H1 (cell line): ENCODE measurements at regions not wholly inside any gene's neighbourhood (a gene's known extent, or its start where the extent isn't known, plus 50 kb on each side); places are given as distances from the start of the nearest gene placed in this dataset.

Experiments used
- CTCF ChIA-PET: fragments of 300-600 bp; sonication (Branson Sonifier 250); formaldehyde crosslinking; loops from one replicate; lab custom pipeline; 2021; ENCODE audit not compliant: partially characterized antibody; lab: Charles Lee
- POLR2A ChIA-PET: fragments of 300-600 bp; sonication (Branson Sonifier 250); formaldehyde crosslinking; loops from one replicate; lab custom pipeline; 2021; ENCODE audit warnings: inconsistent platforms; ENCODE audit not compliant: partially characterized antibody; lab: Charles Lee
- DNase-seq, 2 experiments: peaks; one replicate each; pipeline versions ENCODE4 v3.0.0 to v3.0.0-alpha.2; 2010 to 2022; ENCODE audit warnings: low spot score in 2 of 2, low read depth in 1 of 2, mixed read lengths in 1 of 2
- FAIRE-seq: peaks from 2 replicates; lab custom pipeline; 2011; peaks lifted over from hg19 to GRCh38; lab: Jason Lieb, UNC
- H2AFZ ChIP-seq: 2 replicates; pipeline ENCODE4 v1.8.1; 2012; ENCODE audit warnings: low read length, inconsistent platforms
- H2AK5ac ChIP-seq: 2 replicates; pipeline ENCODE4 v1.6.1; 2013; ENCODE audit warnings: low read depth, low read length
- H2BK120ac ChIP-seq: replicated peaks from 2 replicates; pipeline ENCODE3; 2013; ENCODE audit warnings: low read depth, low read length, inconsistent platforms
- H2BK12ac ChIP-seq: 2 replicates; pipeline ENCODE4 v1.6.1; 2013; ENCODE audit warnings: low read depth, low read length
- H2BK15ac ChIP-seq: 2 replicates; pipeline ENCODE4 v1.6.1; 2013; ENCODE audit warnings: low read length
- H2BK20ac ChIP-seq: 2 replicates; pipeline ENCODE4 v1.6.1; 2013; ENCODE audit warnings: low read length
- H2BK5ac ChIP-seq: 2 replicates; pipeline ENCODE4 v1.6.1; 2013; ENCODE audit warnings: low read depth, low read length
- H3K14ac ChIP-seq: 2 replicates; pipeline ENCODE4 v1.6.1; 2013; ENCODE audit warnings: inconsistent platforms; ENCODE audit not compliant: insufficient read length
- H3K18ac ChIP-seq: 2 replicates; pipeline ENCODE4 v1.6.1; 2013; ENCODE audit warnings: low read length; ENCODE audit errors: extremely low read depth
- H3K23ac ChIP-seq: 2 replicates; pipeline ENCODE4 v1.6.1; 2013; ENCODE audit warnings: inconsistent platforms; ENCODE audit not compliant: insufficient read length
- H3K23me2 ChIP-seq: 2 replicates; pipeline ENCODE4 v1.6.1; 2013; ENCODE audit warnings: low read depth, low read length
- H3K27ac ChIP-seq: 2 replicates; pipeline ENCODE4 v1.6.1; 2011; ENCODE audit warnings: low read depth, low read length, inconsistent platforms
- H3K27me3 ChIP-seq, 4 experiments: replicated peaks in 1 of 4; 1 replicate in 1 of 4; 2 replicates in 3 of 4; pipeline versions ENCODE4 v1.6.1 to v1.8.1; 2011 to 2013; ENCODE audit warnings: low read length in 3 of 4, mild to moderate bottlenecking in 3 of 4, inconsistent platforms in 2 of 4, mixed read lengths in 2 of 4, moderate library complexity in 1 of 4; ENCODE audit not compliant: control insufficient read depth in 3 of 4, insufficient read depth in 3 of 4; ENCODE audit errors: extremely low read depth in 1 of 4
- H3K36me3 ChIP-seq, 4 experiments: 2 replicates each; pipeline versions ENCODE4 v1.6.1 to v1.8.1; 2011 to 2013; ENCODE audit warnings: mild to moderate bottlenecking in 4 of 4, low read length in 3 of 4, moderate library complexity in 2 of 4, control low read depth in 1 of 4, inconsistent platforms in 1 of 4; ENCODE audit not compliant: insufficient read depth in 4 of 4, control insufficient read depth in 2 of 4
- H3K4ac ChIP-seq: replicated peaks from 2 replicates; pipeline ENCODE3; 2013; ENCODE audit warnings: low read length, low read depth, mixed read lengths, inconsistent platforms; ENCODE audit not compliant: insufficient read length
- H3K4me1 ChIP-seq, 4 experiments: replicated peaks in 1 of 4; 1 replicate in 1 of 4; 2 replicates in 3 of 4; pipeline versions ENCODE4 v1.6.1 to v1.8.1; 2011 to 2013; ENCODE audit warnings: low read length in 3 of 4, inconsistent platforms in 2 of 4, mixed read lengths in 1 of 4; ENCODE audit not compliant: insufficient read depth in 4 of 4, control insufficient read depth in 3 of 4
- H3K4me2 ChIP-seq, 2 experiments: 2 replicates each; pipeline versions ENCODE4 v1.6.1 to v1.8.1; 2011 to 2013; ENCODE audit warnings: low read depth in 2 of 2, low read length in 2 of 2, control low read depth in 1 of 2, inconsistent platforms in 1 of 2, mild to moderate bottlenecking in 1 of 2; ENCODE audit not compliant: insufficient read depth in 1 of 2
- H3K4me3 ChIP-seq, 4 experiments: fragments of 200-600, 300-600 bp in 1 of 4; sonication (generic), shearing (Covaris generic), sonication (Bioruptor Twin) in 1 of 4; 2 replicates each; pipeline versions ENCODE4 v1.5.1 to v1.8.1; 2011 to 2016; ENCODE audit warnings: low read length in 4 of 4, low read depth in 3 of 4, control low read depth in 2 of 4, inconsistent platforms in 2 of 4, mild to moderate bottlenecking in 2 of 4, mixed read lengths in 1 of 4, moderate library complexity in 1 of 4; ENCODE audit not compliant: insufficient read depth in 2 of 4; ENCODE audit errors: extremely low read depth in 1 of 4
- H3K56ac ChIP-seq: replicated peaks from 2 replicates; pipeline ENCODE3; 2013; ENCODE audit warnings: low read depth, mild to moderate bottlenecking, mixed read lengths, low read length, inconsistent platforms; ENCODE audit not compliant: insufficient read length
- H3K79me1 ChIP-seq: 2 replicates; pipeline ENCODE4 v1.6.1; 2013; ENCODE audit warnings: low read depth, low read length, control low read depth
- H3K79me2 ChIP-seq, 2 experiments: 2 replicates each; pipeline versions ENCODE4 v1.6.1 to v1.8.1; 2012 to 2013; ENCODE audit warnings: low read length in 2 of 2, mild to moderate bottlenecking in 2 of 2, inconsistent platforms in 1 of 2; ENCODE audit not compliant: insufficient read depth in 2 of 2, control insufficient read depth in 1 of 2
- H3K9ac ChIP-seq, 4 experiments: replicated peaks in 1 of 4; 1 replicate in 1 of 4; 2 replicates in 3 of 4; pipeline versions ENCODE4 v1.6.1 to v1.8.1; 2011 to 2013; ENCODE audit warnings: low read depth in 3 of 4, low read length in 3 of 4, control low read depth in 2 of 4, mild to moderate bottlenecking in 2 of 4, moderate library complexity in 2 of 4, inconsistent platforms in 1 of 4; ENCODE audit errors: extremely low read depth in 1 of 4
- H3K9me3 ChIP-seq, 2 experiments: 2 replicates each; pipeline versions ENCODE4 v1.6.1 to v1.8.1; 2012 to 2013; ENCODE audit warnings: mild to moderate bottlenecking in 2 of 2, moderate library complexity in 2 of 2, control low read depth in 1 of 2, inconsistent platforms in 1 of 2, low read depth in 1 of 2, low read length in 1 of 2, mixed read lengths in 1 of 2; ENCODE audit not compliant: insufficient read depth in 2 of 2
- H4K20me1 ChIP-seq, 2 experiments: replicated peaks in 1 of 2; 2 replicates each; pipeline versions ENCODE3 to v1.8.1; 2011 to 2013; ENCODE audit warnings: inconsistent platforms in 2 of 2, low read length in 2 of 2, mild to moderate bottlenecking in 1 of 2; ENCODE audit not compliant: insufficient read depth in 2 of 2, control insufficient read depth in 1 of 2
- H4K5ac ChIP-seq: 2 replicates; pipeline ENCODE4 v1.6.1; 2013; ENCODE audit warnings: low read length, low read depth, mixed read lengths, inconsistent platforms; ENCODE audit not compliant: insufficient read length
- H4K8ac ChIP-seq: 2 replicates; pipeline ENCODE4 v1.8.0; 2013; ENCODE audit warnings: mild to moderate bottlenecking, moderate library complexity, low read length, inconsistent platforms; ENCODE audit not compliant: insufficient read depth; ENCODE audit errors: extremely low read depth
- H4K91ac ChIP-seq: replicated peaks from 2 replicates; pipeline ENCODE3; 2013; ENCODE audit warnings: low read length, mixed read lengths, inconsistent platforms; ENCODE audit not compliant: insufficient read length
- CTCF ChIP-seq, 3 experiments: IDR thresholded peaks; 1 replicate in 2 of 3; 2 replicates in 1 of 3; pipeline versions ENCODE4 v1.5.1 to v1.6.1; 2011; ENCODE audit warnings: low read length in 3 of 3, mild to moderate bottlenecking in 3 of 3, inconsistent platforms in 2 of 3, low read depth in 1 of 3, moderate library complexity in 1 of 3; ENCODE audit not compliant: insufficient read depth in 1 of 3; ENCODE audit errors: control extremely low read depth in 1 of 3
- E2F6 ChIP-seq: IDR thresholded peaks from 2 replicates; pipeline ENCODE4 v1.6.1; 2012; ENCODE audit warnings: inconsistent platforms
- FOSL1 ChIP-seq: IDR thresholded peaks from 2 replicates; pipeline ENCODE4 v1.6.1; 2011; ENCODE audit warnings: mild to moderate bottlenecking, low read depth, low read length, moderate library complexity; ENCODE audit not compliant: insufficient read depth
- HDAC6 ChIP-seq: IDR thresholded peaks from one replicate; pipeline ENCODE4 v1.7.1; 2012; ENCODE audit warnings: low read depth, mild to moderate bottlenecking, inconsistent platforms, low read length, moderate library complexity
- RBBP5 ChIP-seq: IDR thresholded peaks from 2 replicates; pipeline ENCODE4 v1.7.1; 2012; ENCODE audit warnings: low read depth, mild to moderate bottlenecking, inconsistent platforms, low read length, moderate library complexity, borderline replicate concordance
- TBP ChIP-seq: IDR thresholded peaks from 2 replicates; pipeline ENCODE4 v1.6.1; 2011; ENCODE audit warnings: low read depth, low read length, improper control_type of control experiment
- WGBS, 2 experiments: shearing (Covaris generic) in 1 of 2; methylation state at CpG; one replicate each; pipeline versions ENCODE4 v1.1.6 to v1.1.7; 2013 to 2015; ENCODE audit warnings: low lambda C conversion rate in 2 of 2, mixed read lengths in 2 of 2, inconsistent platforms in 1 of 2, low coverage in 1 of 2, missing lambda C conversion rate in 1 of 2; ENCODE audit not compliant: insufficient replicate concordance in 2 of 2, insufficient coverage in 1 of 2, insufficient read length in 1 of 2; ENCODE audit errors: extremely low coverage in 1 of 2, missing lambda C conversion rate in 1 of 2; 5-methylcytosine and 5-hydroxymethylcytosine counted together

GRCh38 chr4:53645108-53645507 lies 53.8 kb upstream of the LNX1 start:
- Histone ChIP-seq H4K8ac (no peak overlapping the region), H2BK120ac (no peak overlapping the region), H3K9ac (no peak overlapping the region), H2AFZ (no peak overlapping the region), H3K23me2 (no peaks in the 10 kb centered on the region), H4K5ac (no peak overlapping the region), H3K79me1 (no peaks in the 10 kb centered on the region), H3K36me3 (no peaks in the 10 kb centered on the region), H3K4me1 (no peaks in the 10 kb centered on the region), H2BK12ac (no peak overlapping the region), H4K91ac (no peak overlapping the region), H3K4ac (no peak overlapping the region), H2AK5ac (no peak overlapping the region), H3K14ac (no peak overlapping the region), H3K18ac (no peak overlapping the region), H2BK20ac (no peak overlapping the region), H3K79me2 (no peaks in the 10 kb centered on the region), H4K20me1 (no peaks in the 10 kb centered on the region), H3K27ac (no peak overlapping the region), H3K4me2 (no peak overlapping the region), H3K27me3 (no peaks in the 10 kb centered on the region), H3K56ac (no peak overlapping the region), H3K9me3 (no peaks in the 10 kb centered on the region), H2BK15ac (no peak overlapping the region), H3K4me3 (no peak overlapping the region), H3K23ac (no peak overlapping the region), H2BK5ac (no peak overlapping the region)
- ChIA-PET POLR2A (interaction anchor here (0.6 kb wide), 1 partner anchor 1292 kb away, joined by 3 read pairs; no protein-coding TSS in a partner anchor), CTCF (interaction anchor here (0.8 to 1.5 kb wide), 4 partner anchors 18 to 588 kb away, joined by 3 to 5 read pairs (median 3); no protein-coding TSS in a partner anchor)
- DNase-seq (no peak), FAIRE-seq (no peak)
- 85% methylated on average over 3 of the region's 3 CpGs; no CpG with 5 or more reads in 1 of the 2 experiments for WGBS, 2 experiments
- TF ChIP-seq CTCF (IDR thresholded peaks at IDR 0.05; ENCODE audit: control extremely low read depth in 1 of 3, insufficient read depth in 1 of 3, low read depth in 1 of 3, low read length in 3 of 3) (no peak), E2F6 (no peak), TBP (no peak), FOSL1 (no peak), RBBP5 (no peak), HDAC6 (no peak)
